ENCODE measurements at regions not wholly inside any gene's neighbourhood (a gene's known extent, or its start where the extent isn't known, plus 50 kb on each side); places are given as distances from the start of the nearest gene placed in this dataset.

- TF ChIP-seq CTCF (IDR thresholded peaks at IDR 0.05) (no peak), POLR2AphosphoS5 (IDR thresholded peaks at IDR 0.05) (no peak)
Observed at GRCh38 chr1:112267929-112268328, 128.1 kb upstream of the CTTNBP2NL start.

Data from prostate gland (tissue), 2 donors.